Activated CD8-positive, alpha-beta T cell treated with anti-CD3 and anti-CD28 coated beads for 36 hours (primary cell): ENCODE measurements at regions not wholly inside any gene's neighbourhood (a gene's known extent, or its start where the extent isn't known, plus 50 kb on each side); places are given as distances from the start of the nearest gene placed in this dataset.

Experiments
- ATAC-seq: fragments of 200-7000 bp; cut with Tn5 transposase; one replicate; pipeline ENCODE4 v1.10.0; 2021; ENCODE audit warnings: mild to moderate bottlenecking, moderate library complexity
- CTCF ChIA-PET: fragments of 350-600 bp; sonication (Branson Sonifier 250); formaldehyde crosslinking; loops from one replicate; lab custom pipeline; 2021; ENCODE audit warnings: antibody characterized with exemption; lab: Charles Lee
- POLR2A ChIA-PET: fragments of 350-600 bp; sonication (Branson Sonifier 250); formaldehyde crosslinking; loops from one replicate; lab custom pipeline; 2021; ENCODE audit warnings: antibody characterized with exemption; lab: Charles Lee
- DNase-seq: peaks from one replicate; pipeline ENCODE4 v3.0.0-alpha.2; 2020
- H3K27ac Mint-ChIP-seq: one replicate; pipeline ENCODE4 v1.8.0; 2021; ENCODE audit warnings: mild to moderate bottlenecking, mixed read lengths
- H3K27me3 Mint-ChIP-seq: one replicate; pipeline ENCODE4 v1.8.0; 2021; ENCODE audit warnings: mixed read lengths
- H3K36me3 Mint-ChIP-seq: one replicate; pipeline ENCODE4 v1.8.0; 2021; ENCODE audit warnings: low read depth, mixed read lengths
- H3K4me1 Mint-ChIP-seq: one replicate; pipeline ENCODE4 v1.8.0; 2021; ENCODE audit warnings: low read depth, mixed read lengths
- H3K4me3 Mint-ChIP-seq: one replicate; pipeline ENCODE4 v1.8.0; 2021; ENCODE audit warnings: mild to moderate bottlenecking, moderate library complexity, mixed read lengths
- H3K9me3 Mint-ChIP-seq: one replicate; pipeline ENCODE4 v1.8.0; 2021; ENCODE audit warnings: mixed read lengths
- intact Hi-C: fragments of 100-400 bp; cut with micrococcal nuclease; formaldehyde crosslinking; loops from one replicate; pipeline ENCODE4 v1.10.0; 2022
- TF ChIP-seq, protein P1 (sequence below): fragments of 200-600 bp; IDR thresholded peaks from one replicate; pipeline ENCODE4 v1.8.0; 2022; ENCODE audit warnings: antibody characterized with exemption, mild to moderate bottlenecking

DNA sequence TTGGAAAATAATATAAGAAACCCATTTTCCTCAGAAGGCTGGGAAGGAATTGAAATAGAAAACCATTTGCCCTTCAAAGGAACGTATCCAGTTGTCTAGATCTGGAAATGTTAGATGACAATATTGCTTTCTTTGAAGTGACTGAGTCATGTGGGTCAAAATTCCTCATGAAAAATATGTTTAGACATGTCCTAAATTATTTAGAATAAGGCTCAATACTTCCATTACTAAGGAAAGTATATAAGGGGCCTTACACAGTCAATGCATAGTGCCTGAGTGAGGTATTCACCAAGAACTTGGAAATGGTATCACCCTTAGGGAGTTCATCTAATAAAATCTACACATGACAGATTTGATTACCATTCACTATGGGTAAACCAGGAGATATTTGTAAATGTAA lies 619.8 kb upstream of the KCNMB2 start:
- ChIA-PET POLR2A (no interaction called here), CTCF (no interaction called here)
- TF ChIP-seq, protein P1, sequence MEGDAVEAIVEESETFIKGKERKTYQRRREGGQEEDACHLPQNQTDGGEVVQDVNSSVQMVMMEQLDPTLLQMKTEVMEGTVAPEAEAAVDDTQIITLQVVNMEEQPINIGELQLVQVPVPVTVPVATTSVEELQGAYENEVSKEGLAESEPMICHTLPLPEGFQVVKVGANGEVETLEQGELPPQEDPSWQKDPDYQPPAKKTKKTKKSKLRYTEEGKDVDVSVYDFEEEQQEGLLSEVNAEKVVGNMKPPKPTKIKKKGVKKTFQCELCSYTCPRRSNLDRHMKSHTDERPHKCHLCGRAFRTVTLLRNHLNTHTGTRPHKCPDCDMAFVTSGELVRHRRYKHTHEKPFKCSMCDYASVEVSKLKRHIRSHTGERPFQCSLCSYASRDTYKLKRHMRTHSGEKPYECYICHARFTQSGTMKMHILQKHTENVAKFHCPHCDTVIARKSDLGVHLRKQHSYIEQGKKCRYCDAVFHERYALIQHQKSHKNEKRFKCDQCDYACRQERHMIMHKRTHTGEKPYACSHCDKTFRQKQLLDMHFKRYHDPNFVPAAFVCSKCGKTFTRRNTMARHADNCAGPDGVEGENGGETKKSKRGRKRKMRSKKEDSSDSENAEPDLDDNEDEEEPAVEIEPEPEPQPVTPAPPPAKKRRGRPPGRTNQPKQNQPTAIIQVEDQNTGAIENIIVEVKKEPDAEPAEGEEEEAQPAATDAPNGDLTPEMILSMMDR, result no peak
- Mint-ChIP-seq H3K4me1 (no peaks in the 10 kb centered on the region), H3K36me3 (no peaks in the 10 kb centered on the region), H3K4me3 (no peak overlapping the region), H3K27me3 (no peaks in the 10 kb centered on the region), H3K9me3 (peaks cover 7% of the 10 kb centered on the region), H3K27ac (no peak overlapping the region)
- DNase-seq (no peak), ATAC-seq (no peak)
- intact Hi-C loops, result no loop called here

- TF ChIP-seq, protein P1, result no peak
- POLR2A ChIA-PET, result interaction anchor here (1.3 kb wide), 1 partner anchor 17 kb away, joined by 4 read pairs; no protein-coding TSS in a partner anchor
- Mint-ChIP-seq H3K4me1 (no peaks in the 10 kb centered on the region), H3K27ac (no peak overlapping the region), H3K27me3 (no peaks in the 10 kb centered on the region), H3K4me3 (no peak overlapping the region), H3K9me3 (peaks cover 7% of the 10 kb centered on the region), H3K36me3 (no peaks in the 10 kb centered on the region)
- ATAC-seq (no peak), DNase-seq (no peak)
- CTCF ChIA-PET, result no interaction called here
- intact Hi-C loops, result no loop called here
Measured at GRCh38 chr3:177917234-177917861, 618.9 kb upstream of the KCNMB2 start.

DNA sequence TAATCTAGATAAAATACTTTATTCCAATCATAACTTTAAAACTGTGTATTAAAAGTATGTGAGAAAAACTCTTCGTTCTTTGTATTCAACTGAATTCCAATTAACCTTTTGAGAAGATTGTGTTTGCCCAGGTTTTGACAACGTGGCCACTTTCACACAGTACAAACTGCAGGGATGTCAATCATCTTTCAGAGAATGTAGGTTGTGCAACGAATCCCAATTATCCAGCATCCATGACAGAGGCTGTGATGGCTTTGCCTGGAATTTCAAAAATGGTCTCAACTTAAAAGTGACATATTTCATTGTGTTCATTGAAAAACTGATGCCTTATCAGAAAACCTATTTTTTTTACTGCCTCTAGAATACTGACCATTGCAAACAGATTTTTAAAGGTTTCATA lies 615.1 kb upstream of the KCNMB2 start:
- Mint-ChIP-seq H3K27me3 (no peaks in the 10 kb centered on the region), H3K4me3 (no peak overlapping the region), H3K27ac (no peak overlapping the region), H3K36me3 (no peaks in the 10 kb centered on the region), H3K4me1 (no peaks in the 10 kb centered on the region), H3K9me3 (no peaks in the 10 kb centered on the region)
- intact Hi-C loops, result no loop called here
- ChIA-PET CTCF (interaction anchor here (1.1 kb wide), 1 partner anchor 23 kb away, joined by 3 read pairs; no protein-coding TSS in a partner anchor), POLR2A (no interaction called here)
- DNase-seq, result no peak
- TF ChIP-seq, protein P1, result no peak
- no peak for ATAC-seq

- no peak for DNase-seq
- Mint-ChIP-seq H3K27ac (no peak overlapping the region), H3K9me3 (no peaks in the 10 kb centered on the region), H3K4me3 (no peak overlapping the region), H3K36me3 (no peaks in the 10 kb centered on the region), H3K4me1 (peaks cover 2% of the 10 kb centered on the region), H3K27me3 (no peaks in the 10 kb centered on the region)
- ATAC-seq, result no peak
- ChIA-PET POLR2A (no interaction called here), CTCF (no interaction called here)
- TF ChIP-seq, protein P1, result no peak
- intact Hi-C loops, result no loop called here
Measured at GRCh38 chr3:177924261-177924660, 612.0 kb upstream of the KCNMB2 start.

DNA sequence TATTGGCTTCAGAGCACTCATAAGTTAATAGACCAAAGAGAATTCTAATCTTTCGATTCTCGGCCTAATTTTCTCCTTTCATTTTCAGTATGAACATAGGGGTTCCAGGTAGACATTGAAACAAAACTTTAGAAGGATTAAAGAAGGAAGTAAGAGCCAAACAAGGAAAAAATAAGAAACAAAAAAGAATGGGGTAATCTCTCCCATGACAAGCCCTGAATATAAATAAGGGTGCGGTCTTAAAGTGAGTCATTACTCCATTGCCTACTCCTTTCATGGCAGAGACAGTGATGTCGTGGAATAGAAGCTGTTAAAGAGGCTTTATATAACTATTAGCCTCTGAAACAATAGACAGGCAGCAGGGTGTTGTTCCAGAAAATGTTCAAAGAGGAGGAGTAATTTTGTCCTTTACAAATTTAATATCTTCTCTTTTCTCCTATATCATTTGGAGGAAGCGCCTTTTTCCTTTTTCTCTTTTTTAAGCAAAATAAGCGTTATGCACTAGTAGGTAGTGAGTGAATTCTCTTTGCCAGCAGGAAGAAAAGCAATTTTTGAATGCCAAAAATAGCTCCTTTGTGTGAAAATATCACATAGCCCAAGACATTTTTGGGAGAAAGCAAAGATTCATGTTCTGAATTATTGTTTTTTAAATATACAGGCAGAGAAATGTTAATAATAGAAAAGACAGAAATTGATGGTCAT lies 607.9 kb upstream of the KCNMB2 start:
- POLR2A ChIA-PET, result no interaction called here
- no peaks in the 10 kb centered on the region for H3K36me3 Mint-ChIP-seq
- no peak overlapping the region for H3K27ac Mint-ChIP-seq
- no peaks in the 10 kb centered on the region for H3K9me3 Mint-ChIP-seq
- ATAC-seq (peak; percentile 39), DNase-seq (no peak)
- H3K4me3 Mint-ChIP-seq, result no peak overlapping the region
- CTCF ChIA-PET, result no interaction called here
- H3K27me3 Mint-ChIP-seq, result no peaks in the 10 kb centered on the region
- intact Hi-C loops, result no loop called here
- H3K4me1 Mint-ChIP-seq, result peaks cover 2% of the 10 kb centered on the region
- TF ChIP-seq, protein P1, result no peak
